Activated naive CD8-positive, alpha-beta T cell treated with anti-CD3 and anti-CD28 coated beads for 36 hours (primary cell): ENCODE measurements at regions not wholly inside any gene's neighbourhood (a gene's known extent, or its start where the extent isn't known, plus 50 kb on each side); places are given as distances from the start of the nearest gene placed in this dataset.
"Not testable (repeated sequence)": the region's sequence is repeated elsewhere in the genome, so short reads cannot be mapped to it uniquely, and the experiment has no call there.

Experiments used
- DNase-seq: peaks from one replicate; pipeline ENCODE4 v3.0.0; 2021
- H3K27ac Mint-ChIP-seq: one replicate; pipeline ENCODE4 v1.8.0; 2022; ENCODE audit warnings: mild to moderate bottlenecking, moderate library complexity, mixed read lengths
- H3K27me3 Mint-ChIP-seq: one replicate; pipeline ENCODE4 v1.8.0; 2022; ENCODE audit warnings: mild to moderate bottlenecking, mixed read lengths
- H3K36me3 Mint-ChIP-seq: one replicate; pipeline ENCODE4 v1.8.0; 2021; ENCODE audit warnings: mild to moderate bottlenecking, mixed read lengths
- H3K4me1 Mint-ChIP-seq: one replicate; pipeline ENCODE4 v1.8.0; 2021; ENCODE audit warnings: mixed read lengths
- H3K4me3 Mint-ChIP-seq: one replicate; pipeline ENCODE4 v1.8.0; 2022; ENCODE audit warnings: mild to moderate bottlenecking, moderate library complexity, mixed read lengths
- H3K9me3 Mint-ChIP-seq: one replicate; pipeline ENCODE4 v1.8.0; 2022; ENCODE audit warnings: mixed read lengths

GRCh38 chr5:1724822-1725602, 74.6 kb downstream of the MRPL36 start:
- peak overlapping the region; percentile 68 for H3K4me3 Mint-ChIP-seq
- peaks cover 14% of the 10 kb centered on the region for H3K27me3 Mint-ChIP-seq
- peaks cover 4% of the 10 kb centered on the region for H3K4me1 Mint-ChIP-seq
- DNase-seq: peak; percentile 31
- no peak overlapping the region for H3K27ac Mint-ChIP-seq
- peaks cover 5% of the 10 kb centered on the region for H3K9me3 Mint-ChIP-seq
- H3K36me3 Mint-ChIP-seq: peaks cover 5% of the 10 kb centered on the region

DNA sequence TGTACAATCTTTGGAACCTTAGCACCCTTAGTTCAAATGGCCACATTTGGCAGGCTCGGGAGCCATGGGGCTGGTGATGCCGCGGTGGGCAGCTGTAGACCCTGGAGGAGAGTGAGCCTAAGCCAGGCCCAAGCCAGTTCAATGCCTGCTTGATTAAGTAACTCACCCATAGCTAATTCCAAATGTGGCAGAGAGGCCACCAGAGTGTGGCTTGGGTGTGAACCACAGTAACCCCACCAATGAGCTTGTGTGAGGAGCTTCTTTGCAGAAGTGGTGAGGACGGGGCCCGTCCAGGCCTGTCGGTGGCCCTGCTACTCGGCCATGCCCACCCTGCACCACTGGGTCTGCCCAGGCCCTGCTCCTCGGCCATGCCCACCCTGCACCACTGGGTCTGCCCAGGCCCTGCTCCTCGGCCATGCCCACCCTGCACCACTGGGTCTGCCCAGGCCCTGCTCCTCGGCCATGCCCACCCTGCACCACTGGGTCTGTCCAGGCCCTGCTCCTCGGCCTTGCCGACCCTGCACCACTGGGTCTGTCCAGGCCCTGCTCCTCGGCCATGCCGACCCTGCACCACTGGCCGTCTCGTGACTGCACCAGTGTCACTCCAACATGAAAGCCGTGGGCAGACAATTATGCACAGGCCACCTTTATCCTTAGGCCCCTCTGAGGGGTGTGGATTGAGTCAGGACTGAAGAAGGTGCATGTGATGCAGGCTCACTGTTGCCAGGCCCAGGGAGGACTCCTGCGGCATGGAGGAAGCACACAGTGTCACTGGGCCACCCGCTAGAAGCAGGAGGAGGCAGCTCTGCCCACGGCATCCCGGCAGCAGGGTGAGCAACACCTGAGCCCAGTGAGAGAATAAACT, 75.4 kb downstream of the MRPL36 start:
- peaks cover 13% of the 10 kb centered on the region for H3K36me3 Mint-ChIP-seq
- peaks cover 13% of the 10 kb centered on the region for H3K9me3 Mint-ChIP-seq
- H3K4me3 Mint-ChIP-seq: no peak overlapping the region
- H3K27me3 Mint-ChIP-seq: peaks cover 14% of the 10 kb centered on the region
- H3K27ac Mint-ChIP-seq: no peak overlapping the region
- no peak for DNase-seq
- peaks cover 4% of the 10 kb centered on the region for H3K4me1 Mint-ChIP-seq

- H3K27ac Mint-ChIP-seq: no peak overlapping the region
- DNase-seq: no peak
- H3K4me1 Mint-ChIP-seq: peaks cover 4% of the 10 kb centered on the region
- peaks cover 13% of the 10 kb centered on the region for H3K36me3 Mint-ChIP-seq
- H3K27me3 Mint-ChIP-seq: peaks cover 14% of the 10 kb centered on the region
- peaks cover 19% of the 10 kb centered on the region for H3K9me3 Mint-ChIP-seq
- H3K4me3 Mint-ChIP-seq: no peak overlapping the region
These were observed 76.2 kb downstream of the MRPL36 start for GRCh38 chr5:1723476-1723875.

DNA sequence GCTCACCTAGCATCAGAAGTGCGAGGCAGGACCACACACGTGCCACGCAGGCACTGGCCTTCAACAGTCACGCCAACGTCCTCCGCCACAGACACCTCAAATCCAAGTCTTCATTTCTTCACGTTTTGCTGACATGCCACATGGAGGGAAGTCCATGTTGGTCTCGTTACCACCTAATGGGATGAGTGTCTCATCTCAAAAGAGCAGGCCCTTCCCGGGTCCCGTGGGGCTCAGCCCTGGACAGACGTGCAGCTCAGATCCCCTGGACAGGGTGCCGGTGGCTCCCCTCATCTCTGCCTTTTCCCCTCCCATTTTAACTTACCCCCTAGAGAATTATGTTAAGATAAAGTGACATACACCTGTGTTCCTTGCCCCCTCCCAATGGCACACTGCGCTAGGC, 76.8 kb downstream of the MRPL36 start:
- Mint-ChIP-seq H3K36me3 (peaks cover 17% of the 10 kb centered on the region), H3K4me3 (no peak overlapping the region), H3K4me1 (peaks cover 4% of the 10 kb centered on the region), H3K9me3 (peaks cover 24% of the 10 kb centered on the region), H3K27me3 (peaks cover 14% of the 10 kb centered on the region), H3K27ac (no peak overlapping the region)
- no peak for DNase-seq

GRCh38 chr5:1720396-1721110, 79.1 kb downstream of the MRPL36 start:
- Mint-ChIP-seq H3K4me1 (peaks cover under 1% of the 10 kb centered on the region), H3K27me3 (peaks cover 11% of the 10 kb centered on the region), H3K4me3 (no peak overlapping the region), H3K27ac (no peak overlapping the region), H3K36me3 (peaks cover 17% of the 10 kb centered on the region), H3K9me3 (peaks cover 26% of the 10 kb centered on the region)
- DNase-seq: no peak

DNA sequence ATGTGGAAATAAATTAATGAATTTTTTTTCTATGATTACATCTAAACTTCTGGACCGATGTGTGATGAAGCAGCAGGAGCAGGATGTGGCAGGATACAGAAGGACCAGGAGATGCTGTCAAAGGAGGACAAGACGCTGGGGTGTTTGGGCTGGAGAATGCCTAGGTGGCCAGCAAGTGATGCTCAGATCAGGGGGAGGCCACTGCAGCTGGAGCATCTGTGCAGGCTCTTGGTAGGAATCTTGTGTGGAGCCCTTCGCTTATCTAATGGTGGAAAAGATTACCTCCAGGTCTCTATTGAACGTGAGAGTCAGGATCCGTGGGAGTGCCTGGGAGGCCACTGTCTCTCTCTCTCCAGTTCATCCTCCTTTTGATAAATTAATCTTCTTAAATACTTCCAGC, 79.8 kb downstream of the MRPL36 start:
- Mint-ChIP-seq H3K27me3 (peaks cover 9% of the 10 kb centered on the region), H3K9me3 (peaks cover 26% of the 10 kb centered on the region), H3K4me3 (no peak overlapping the region), H3K4me1 (no peaks in the 10 kb centered on the region), H3K36me3 (peaks cover 17% of the 10 kb centered on the region), H3K27ac (no peak overlapping the region)
- DNase-seq: no peak

GRCh38 chr5:1718669-1719068, 81.0 kb downstream of the MRPL36 start:
- H3K4me3 Mint-ChIP-seq: no peak overlapping the region
- H3K36me3 Mint-ChIP-seq: peaks cover 17% of the 10 kb centered on the region
- peaks cover 26% of the 10 kb centered on the region for H3K9me3 Mint-ChIP-seq
- H3K4me1 Mint-ChIP-seq: no peaks in the 10 kb centered on the region
- no peak overlapping the region for H3K27ac Mint-ChIP-seq
- peaks cover 9% of the 10 kb centered on the region for H3K27me3 Mint-ChIP-seq
- no peak for DNase-seq

DNA sequence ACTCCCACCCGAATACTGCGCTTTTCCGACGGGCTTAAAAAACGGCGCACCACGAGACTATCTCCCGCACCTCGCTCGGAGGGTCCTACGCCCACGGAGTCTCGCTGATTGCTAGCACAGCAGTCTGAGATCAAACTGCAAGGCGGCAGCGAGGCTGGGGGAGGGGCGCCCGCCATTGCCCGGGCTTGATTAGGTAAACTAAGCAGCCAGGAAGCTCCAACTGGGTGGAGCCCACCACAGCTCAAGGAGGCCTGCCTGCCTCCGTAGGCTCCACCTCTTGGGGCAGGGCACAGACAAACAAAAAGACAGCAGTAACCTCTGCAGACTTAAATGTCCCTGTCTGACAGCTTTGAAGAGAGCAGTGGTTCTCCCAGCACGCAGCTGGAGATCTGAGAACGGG, 89.5 kb downstream of the MRPL36 start:
- not testable (repeated sequence) for H3K4me1 Mint-ChIP-seq
- H3K4me3 Mint-ChIP-seq: peak overlapping the region; percentile 49

GRCh38 chr5:1709171-1709803, 90.3 kb downstream of the MRPL36 start:
- DNase-seq: no peak
- Mint-ChIP-seq H3K27me3 (peaks cover 7% of the 10 kb centered on the region), H3K36me3 (no peaks in the 10 kb centered on the region), H3K4me3 (peak overlapping the region; percentile 49), H3K9me3 (no peaks in the 10 kb centered on the region), H3K4me1 (peaks cover 7% of the 10 kb centered on the region), H3K27ac (no peak overlapping the region)

More for the DNA sequence above, 89.5 kb downstream of the MRPL36 start:
- H3K9me3 Mint-ChIP-seq, DNase-seq, H3K27me3 Mint-ChIP-seq, H3K27ac Mint-ChIP-seq, H3K36me3 Mint-ChIP-seq: not testable (repeated sequence)

GRCh38 chr5:1708592-1709141, 91.0 kb downstream of the MRPL36 start:
- peaks cover 7% of the 10 kb centered on the region for H3K4me1 Mint-ChIP-seq
- no peak overlapping the region for H3K27ac Mint-ChIP-seq
- H3K4me3 Mint-ChIP-seq: no peak overlapping the region
- H3K9me3 Mint-ChIP-seq: no peaks in the 10 kb centered on the region
- no peak for DNase-seq
- peaks cover 7% of the 10 kb centered on the region for H3K27me3 Mint-ChIP-seq
- H3K36me3 Mint-ChIP-seq: no peaks in the 10 kb centered on the region

GRCh38 chr5:1707467-1707866, 92.2 kb downstream of the MRPL36 start:
- Mint-ChIP-seq H3K4me3 (no peak overlapping the region), H3K9me3 (no peaks in the 10 kb centered on the region), H3K27ac (no peak overlapping the region), H3K27me3 (peaks cover 7% of the 10 kb centered on the region), H3K36me3 (no peaks in the 10 kb centered on the region), H3K4me1 (peaks cover 7% of the 10 kb centered on the region)
- DNase-seq: no peak

- Mint-ChIP-seq H3K9me3 (no peaks in the 10 kb centered on the region), H3K4me1 (peaks cover 7% of the 10 kb centered on the region), H3K27me3 (peaks cover 7% of the 10 kb centered on the region), H3K27ac (no peak overlapping the region), H3K36me3 (no peaks in the 10 kb centered on the region), H3K4me3 (no peak overlapping the region)
- DNase-seq: no peak
These were observed 93.2 kb downstream of the MRPL36 start for GRCh38 chr5:1706428-1706827.

GRCh38 chr5:1706021-1706420, 93.6 kb downstream of the MRPL36 start:
- peaks cover 7% of the 10 kb centered on the region for H3K4me1 Mint-ChIP-seq
- no peak for DNase-seq
- H3K9me3 Mint-ChIP-seq: no peaks in the 10 kb centered on the region
- no peak overlapping the region for H3K4me3 Mint-ChIP-seq
- no peak overlapping the region for H3K27ac Mint-ChIP-seq
- peaks cover 7% of the 10 kb centered on the region for H3K27me3 Mint-ChIP-seq
- H3K36me3 Mint-ChIP-seq: no peaks in the 10 kb centered on the region

DNA sequence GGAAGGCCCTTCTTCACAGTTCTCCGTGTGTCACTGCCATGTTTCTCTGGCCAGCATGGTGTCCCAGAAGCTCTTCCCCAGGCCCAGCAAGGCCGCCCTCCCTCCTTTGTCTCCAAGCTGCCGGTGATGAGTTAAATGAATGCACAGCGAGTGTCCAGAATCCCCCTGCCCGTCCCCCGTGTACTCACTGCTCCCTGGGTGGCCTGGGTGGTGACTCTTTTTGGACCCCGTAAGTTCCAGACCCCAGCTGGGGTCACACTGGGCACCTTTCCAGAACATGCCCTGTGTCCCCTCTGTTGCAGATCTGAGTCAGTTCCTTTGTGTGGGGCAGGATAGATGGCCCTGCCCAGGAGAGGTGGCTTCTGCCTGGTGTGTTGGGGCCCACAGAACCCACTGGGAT, 95.0 kb downstream of the MRPL36 start:
- DNase-seq: no peak
- Mint-ChIP-seq H3K9me3 (peaks cover 1% of the 10 kb centered on the region), H3K4me1 (peaks cover 8% of the 10 kb centered on the region), H3K36me3 (no peaks in the 10 kb centered on the region), H3K27me3 (peaks cover 5% of the 10 kb centered on the region), H3K4me3 (no peak overlapping the region), H3K27ac (no peak overlapping the region)
